Heart left ventricle (tissue), 16 donors: ENCODE measurements at regions not wholly inside any gene's neighbourhood (a gene's known extent, or its start where the extent isn't known, plus 50 kb on each side); places are given as distances from the start of the nearest gene placed in this dataset.

ENCODE experiments used
- ATAC-seq, 4 donors: fragments of 200-7000 bp; cut with Tn5 transposase; one replicate each; pipeline ENCODE4 v1.9.1; 2020 to 2022; ENCODE audit warnings: moderate library complexity in 4 of 4, mild to moderate bottlenecking in 3 of 4, moderate number of reproducible peaks in 1 of 4
- DNase-seq, 5 donors: peaks; one replicate each; pipeline ENCODE4 v3.0.0-alpha.2; 2020
- H3K27ac ChIP-seq, 12 donors: fragments of 200-600 bp; sonication (generic) in 4 of 12; one replicate each; pipeline versions ENCODE4 v1.5.0 to v1.8.0; 2016 to 2022; ENCODE audit warnings: mild to moderate bottlenecking in 2 of 12
- H3K27me3 ChIP-seq, 9 donors: fragments of 200-600 bp; sonication (generic) in 2 of 9; one replicate each; pipeline versions ENCODE4 v1.5.1 to v1.8.0; 2016 to 2022; ENCODE audit warnings: mild to moderate bottlenecking in 3 of 9
- H3K36me3 ChIP-seq, 9 donors: fragments of 200-600 bp; sonication (generic) in 2 of 9; one replicate each; pipeline versions ENCODE4 v1.5.0 to v1.8.0; 2018 to 2022; ENCODE audit warnings: mild to moderate bottlenecking in 2 of 9
- H3K4me1 ChIP-seq, 12 donors: fragments of 200-600 bp; sonication (generic) in 4 of 12; one replicate each; pipeline versions ENCODE4 v1.5.0 to v1.8.0; 2016 to 2022; ENCODE audit warnings: mild to moderate bottlenecking in 3 of 12
- H3K4me3 ChIP-seq, 12 donors: fragments of 200-600 bp; sonication (generic) in 4 of 12; one replicate each; pipeline versions ENCODE4 v1.5.0 to v1.8.0; 2017 to 2022; ENCODE audit warnings: mild to moderate bottlenecking in 9 of 12, moderate library complexity in 4 of 12
- H3K9me3 ChIP-seq, 12 donors: fragments of 200-600 bp; sonication (generic) in 4 of 12; one replicate each; pipeline versions ENCODE4 v1.5.0 to v1.8.0; 2016 to 2022; ENCODE audit warnings: mild to moderate bottlenecking in 1 of 12
- CTCF ChIP-seq, 12 donors: fragments of 200-600 bp; sonication (generic) in 4 of 12; IDR thresholded peaks; one replicate each; pipeline versions ENCODE4 v1.5.0 to v1.8.0; 2018 to 2022; ENCODE audit warnings: antibody characterized with exemption in 12 of 12, mild to moderate bottlenecking in 5 of 12
- POLR2A ChIP-seq, 2 donors: fragments of 450-650 bp; IDR thresholded peaks; one replicate each; pipeline ENCODE4 v1.6.1; 2017; ENCODE audit warnings: antibody characterized with exemption in 2 of 2, mild to moderate bottlenecking in 2 of 2, moderate library complexity in 2 of 2
- WGBS, 4 donors: extraction: QIAGEN DNeasy Blood & Tissue Kit in 2 of 4; methylation state at CpG; one replicate each; pipeline versions ENCODE4 v1.1.5 to v1.1.7; 2013 to 2018; 5-methylcytosine and 5-hydroxymethylcytosine counted together
- intact Hi-C, 10 donors: fragments of 100-400 bp; cut with DNase I; formaldehyde crosslinking; loops; one replicate each; pipeline versions ENCODE4 v1.11.1 to v1.14.2; 2022
- donor health status: ischemic (EF 13 %, LVEDD 7.1; RV severe dilation, severe dysfunction).
- donor health status: healthy with polysubstance abuse.
- donor health status: DM: no; HTN: yes; CAD: no.
- donor health status: DM: no; HTN: no; CAD: no.
- donor health status: ischemic (EF 25% LVEDD 6.9; RV normal size, moderate dysfunction).
- donor health status: ischemic (EF 25% LVEDD 5.7; RV mildly dilated, moderate dysfunction).
- donor health status: healthy.
- donor health status: DM: yes; HTN: yes; CAD: no.
- donor health status: ischemic (EF 35%, LVEDD 5.7; RV mildly dilated, moderate dysfunction).
- donor health status: nonischemic (EF 11% LVEDD 7.7; RV severe dilation, severe dysfunction).
- donor health status: DM: yes; HTN: yes; CAD: no.
- donor health status: PGD.
- donor health status: ischemic (EF 29% LVEDD 5.4; RV normal size, mild dysfunction).
- donor health status: nonischemic (EF 23%, LVEDD 6.1; RV moderate dilation, normal function).

GRCh38 chr2:6412533-6413091, 453.1 kb downstream of the CMPK2 start:
- Histone ChIP-seq H3K4me1 (no peaks in the 10 kb centered on the region), H3K9me3 (no peaks in the 10 kb centered on the region)
- intact Hi-C loops, result no loop called here

DNA sequence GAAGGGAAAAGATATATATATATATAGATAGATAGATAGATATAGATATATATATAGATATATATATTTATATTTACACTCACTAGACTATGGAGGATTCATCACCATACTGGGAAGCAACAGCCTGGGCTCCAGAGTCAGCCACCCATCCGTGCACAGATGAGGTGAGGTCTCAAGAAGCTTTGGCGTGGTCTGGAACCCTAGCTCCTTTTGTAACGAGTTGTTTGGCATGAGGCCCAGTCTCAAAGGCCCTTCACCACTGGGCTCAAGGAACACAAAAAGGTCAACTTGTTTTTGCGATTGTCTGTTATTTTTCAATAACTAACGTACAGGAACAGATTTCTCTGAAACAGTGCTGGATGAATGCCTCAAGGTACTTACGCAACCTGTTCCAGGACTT, 448.7 kb downstream of the CMPK2 start:
- DNase-seq (no peak), ATAC-seq (no peak)
- WGBS, 4 donors, result 74 to 79% (median 77%) methylated on average over 6 of the region's 6 CpGs
- no peaks in the 10 kb centered on the region for H3K36me3 ChIP-seq
- no peaks in the 10 kb centered on the region for H3K9me3 ChIP-seq
- intact Hi-C loops, result no loop called here
- H3K27ac ChIP-seq, result no peak overlapping the region
- H3K4me1 ChIP-seq, result no peaks in the 10 kb centered on the region
- peaks cover 0 to 4% (median 0%) of the 10 kb centered on the region in 9 donors for H3K27me3 ChIP-seq
- H3K4me3 ChIP-seq, result no peak overlapping the region
- no peak for TF ChIP-seq CTCF (IDR thresholded peaks at IDR 0.05)

More at GRCh38 chr2:6412533-6413091, 453.1 kb downstream of the CMPK2 start:
- Histone ChIP-seq H3K36me3 (no peaks in the 10 kb centered on the region), H3K27me3 (peaks cover 0 to 10% (median 0%) of the 10 kb centered on the region in 9 donors), H3K4me3 (no peak overlapping the region), H3K27ac (no peak overlapping the region)
- TF ChIP-seq POLR2A (IDR thresholded peaks at IDR 0.05), result no peak
- TF ChIP-seq CTCF (IDR thresholded peaks at IDR 0.05), result no peak
- DNase-seq (no peak), ATAC-seq (no peak)
- WGBS, 4 donors, result 65 to 80% (median 77%) methylated on average over 3 of the region's 3 CpGs

DNA sequence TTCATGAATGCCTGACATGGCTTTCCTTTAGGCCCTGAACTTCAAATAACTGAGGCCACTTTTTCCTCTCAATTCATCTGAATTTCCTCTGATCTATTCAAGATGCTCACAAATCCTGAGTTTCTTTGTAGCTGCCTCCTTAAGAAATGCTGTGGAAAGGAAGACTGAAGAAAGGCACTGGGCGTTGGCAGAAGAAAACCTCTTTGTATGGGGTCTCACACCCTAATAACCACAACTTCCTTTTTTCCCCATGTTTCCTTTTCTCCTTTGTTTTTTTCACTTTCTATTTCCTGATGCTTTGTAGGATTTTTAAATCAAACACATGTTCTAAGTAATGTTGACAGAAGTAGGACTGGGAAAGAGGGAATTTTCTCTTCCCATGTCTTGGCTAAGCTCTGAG, 447.4 kb downstream of the CMPK2 start:
- Histone ChIP-seq H3K4me1 (no peaks in the 10 kb centered on the region), H3K36me3 (no peaks in the 10 kb centered on the region), H3K9me3 (no peaks in the 10 kb centered on the region), H3K27ac (no peak overlapping the region), H3K4me3 (no peak overlapping the region), H3K27me3 (peaks cover 0 to 4% (median 0%) of the 10 kb centered on the region in 9 donors)
- intact Hi-C loops, result no loop called here
- TF ChIP-seq POLR2A (IDR thresholded peaks at IDR 0.05), result no peak
- no peak for TF ChIP-seq CTCF (IDR thresholded peaks at IDR 0.05)
- WGBS, 4 donors, result 33 to 49% (median 43%) methylated on average over 1 of the region's 1 CpG
- ATAC-seq (no peak), DNase-seq (no peak)

- TF ChIP-seq POLR2A (IDR thresholded peaks at IDR 0.05) (no peak), CTCF (IDR thresholded peaks at IDR 0.05) (no peak)
- Histone ChIP-seq H3K27me3 (peaks cover 0 to 4% (median 0%) of the 10 kb centered on the region in 9 donors), H3K27ac (no peak overlapping the region), H3K36me3 (no peaks in the 10 kb centered on the region), H3K9me3 (no peaks in the 10 kb centered on the region), H3K4me1 (no peaks in the 10 kb centered on the region), H3K4me3 (no peak overlapping the region)
- intact Hi-C loops, result no loop called here
- ATAC-seq (no peak), DNase-seq (no peak)
- WGBS, 4 donors, result 84 to 88% (median 87%) methylated on average over 12 of the region's 12 CpGs
These were observed 444.5 kb downstream of the CMPK2 start for GRCh38 chr2:6421138-6421730.
